ENCODE measurements at regions not wholly inside any gene's neighbourhood (a gene's known extent, or its start where the extent isn't known, plus 50 kb on each side); places are given as distances from the start of the nearest gene placed in this dataset.

DNA sequence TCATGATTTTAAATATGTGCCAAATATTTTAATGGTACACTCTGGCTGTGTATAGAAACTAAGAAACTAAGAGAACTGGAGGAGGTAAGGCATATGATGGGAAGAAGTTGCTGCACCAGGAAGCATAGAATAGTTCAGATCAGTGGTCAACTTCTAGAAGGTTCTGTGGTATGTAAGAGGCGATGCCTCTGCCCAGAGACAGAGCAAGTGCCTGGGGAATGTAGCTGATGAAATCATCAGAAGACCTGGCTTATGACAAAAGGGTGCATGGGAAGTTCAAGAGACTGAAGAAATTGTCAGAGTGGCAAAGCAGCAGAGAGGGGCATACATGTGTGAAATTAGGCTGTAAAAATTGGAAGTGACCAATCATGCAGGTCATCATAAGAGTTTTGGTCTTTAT is 580.8 kb downstream of the BMP2 start:
- no peaks in the 10 kb centered on the region for H3K9me3 ChIP-seq
- ATAC-seq: no peak
- no peaks in the 10 kb centered on the region for H3K36me3 ChIP-seq
- no peak overlapping the region for H3K27ac ChIP-seq
- DNase-seq: no peak
- no peaks in the 10 kb centered on the region for H3K4me1 ChIP-seq
- no peak overlapping the region for H3K4me3 ChIP-seq
- H3K27me3 ChIP-seq (ENCODE audit: low read depth): no peaks in the 10 kb centered on the region
- TF ChIP-seq CTCF (IDR thresholded peaks at IDR 0.05): no peak
- intact Hi-C loops (cut with DNase I): no loop called here

- no peaks in the 10 kb centered on the region for H3K9me3 ChIP-seq
- DNase-seq (no peak), ATAC-seq (no peak)
- no peak for TF ChIP-seq CTCF (IDR thresholded peaks at IDR 0.05)
- H3K27me3 ChIP-seq (ENCODE audit: low read depth): no peaks in the 10 kb centered on the region
- H3K4me3 ChIP-seq: no peak overlapping the region
- no peaks in the 10 kb centered on the region for H3K4me1 ChIP-seq
- no peak overlapping the region for H3K27ac ChIP-seq
- H3K36me3 ChIP-seq: no peaks in the 10 kb centered on the region
- intact Hi-C loops (cut with DNase I): no loop called here
Observed at GRCh38 chr20:7352165-7352564, 584.7 kb downstream of the BMP2 start.

GRCh38 chr20:7355051-7355450 is 585.2 kb downstream of the HAO1 start:
- Histone ChIP-seq H3K36me3 (no peaks in the 10 kb centered on the region), H3K4me1 (no peaks in the 10 kb centered on the region), H3K27me3 (ENCODE audit: low read depth) (no peaks in the 10 kb centered on the region), H3K9me3 (no peaks in the 10 kb centered on the region), H3K4me3 (no peak overlapping the region), H3K27ac (no peak overlapping the region)
- intact Hi-C loops (cut with DNase I): no loop called here
- no peak for TF ChIP-seq CTCF (IDR thresholded peaks at IDR 0.05)
- ATAC-seq (no peak), DNase-seq (no peak)

- no peaks in the 10 kb centered on the region for H3K36me3 ChIP-seq
- no peak overlapping the region for H3K27ac ChIP-seq
- intact Hi-C loops (cut with DNase I): no loop called here
- no peaks in the 10 kb centered on the region for H3K4me1 ChIP-seq
- H3K27me3 ChIP-seq (ENCODE audit: low read depth): no peaks in the 10 kb centered on the region
- no peak overlapping the region for H3K4me3 ChIP-seq
- DNase-seq (no peak), ATAC-seq (no peak)
- no peak for TF ChIP-seq CTCF (IDR thresholded peaks at IDR 0.05)
- no peaks in the 10 kb centered on the region for H3K9me3 ChIP-seq
Observed at GRCh38 chr20:7358670-7359069, 581.6 kb downstream of the HAO1 start.

DNA sequence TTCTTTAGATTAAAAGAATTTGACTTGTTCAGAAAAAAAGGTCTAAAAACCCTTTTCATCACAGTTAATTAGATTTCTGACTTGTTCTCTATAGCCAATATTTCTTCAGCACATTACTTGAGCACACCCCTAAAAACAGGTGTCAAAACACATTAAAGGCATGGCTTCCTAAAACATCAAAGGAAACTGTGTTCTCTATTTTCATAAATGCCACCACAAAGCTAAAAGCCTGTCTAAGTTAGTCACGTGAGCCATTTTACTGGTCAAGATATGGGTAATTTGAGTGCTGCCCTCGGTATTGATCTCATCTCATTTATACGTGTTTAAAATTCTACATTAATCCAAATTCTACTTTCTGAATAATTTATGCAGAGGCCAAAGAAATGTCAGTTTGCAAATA is 580.5 kb downstream of the HAO1 start:
- no peak for TF ChIP-seq CTCF (IDR thresholded peaks at IDR 0.05)
- no peak for DNase-seq
- no peak overlapping the region for H3K4me3 ChIP-seq
- no peaks in the 10 kb centered on the region for H3K4me1 ChIP-seq
- intact Hi-C loops (cut with DNase I): no loop called here
- no peaks in the 10 kb centered on the region for H3K9me3 ChIP-seq
- H3K27me3 ChIP-seq (ENCODE audit: low read depth): no peaks in the 10 kb centered on the region
- no peak overlapping the region for H3K27ac ChIP-seq
- no peaks in the 10 kb centered on the region for H3K36me3 ChIP-seq
- ATAC-seq: no peak

DNA sequence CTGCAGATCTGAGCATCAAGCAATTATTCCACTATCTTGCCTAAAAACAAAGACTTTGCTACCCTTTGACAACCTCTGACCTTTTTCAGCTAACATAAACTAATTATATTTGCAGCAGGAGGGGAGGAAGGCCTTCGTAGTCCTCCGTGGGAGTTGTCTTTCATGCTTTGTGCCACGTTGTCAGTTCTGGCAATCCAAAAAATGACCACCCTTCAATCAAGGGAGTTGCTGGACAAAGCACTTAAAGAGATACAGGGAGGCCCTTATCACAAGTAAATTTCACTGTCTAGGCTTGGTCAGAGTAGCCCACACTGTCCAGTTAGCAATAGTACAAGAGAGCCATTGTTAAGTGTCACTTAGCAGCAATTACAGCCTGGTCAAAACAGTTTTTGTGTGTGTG is 578.9 kb downstream of the HAO1 start:
- H3K27ac ChIP-seq: no peak overlapping the region
- H3K4me1 ChIP-seq: no peaks in the 10 kb centered on the region
- no peak for TF ChIP-seq CTCF (IDR thresholded peaks at IDR 0.05)
- DNase-seq: no peak
- no peaks in the 10 kb centered on the region for H3K27me3 ChIP-seq (ENCODE audit: low read depth)
- H3K36me3 ChIP-seq: no peaks in the 10 kb centered on the region
- no peak overlapping the region for H3K4me3 ChIP-seq
- intact Hi-C loops (cut with DNase I): no loop called here
- ATAC-seq: no peak
- H3K9me3 ChIP-seq: no peaks in the 10 kb centered on the region
